DMS153 (cell line): ENCODE measurements at regions not wholly inside any gene's neighbourhood (a gene's known extent, or its start where the extent isn't known, plus 50 kb on each side); places are given as distances from the start of the nearest gene placed in this dataset.

Experiments used
- DNase-seq: peaks from one replicate; lab custom pipeline; 2025; lab: John Stamatoyannopoulos, UW

GRCh38 chr15:94760348-94760747 lies 529.0 kb downstream of the MCTP2 start:
- no peak for DNase-seq

GRCh38 chr15:94761574-94761973 lies 530.2 kb downstream of the MCTP2 start:
- no peak for DNase-seq

GRCh38 chr15:94769089-94769488 lies 537.7 kb downstream of the MCTP2 start:
- no peak for DNase-seq

DNA sequence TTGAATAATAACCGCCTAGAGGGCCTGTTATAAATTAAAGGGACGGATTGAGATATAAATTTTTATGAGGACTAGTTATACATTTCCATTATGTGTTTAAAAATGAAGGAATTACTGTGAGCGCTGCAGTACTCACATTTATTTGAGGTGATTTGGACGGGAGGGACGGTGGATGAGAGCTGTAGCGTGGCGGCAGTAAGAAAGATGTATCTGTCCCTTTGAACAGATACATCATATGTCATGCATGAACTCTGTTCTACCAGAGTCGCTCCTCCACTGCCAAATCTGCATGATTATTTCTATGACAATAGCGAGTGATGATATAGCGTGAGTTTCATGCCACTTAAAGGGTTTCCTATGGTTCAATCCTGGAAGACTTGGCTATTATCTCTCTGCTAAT lies 538.8 kb downstream of the MCTP2 start:
- no peak for DNase-seq

DNA sequence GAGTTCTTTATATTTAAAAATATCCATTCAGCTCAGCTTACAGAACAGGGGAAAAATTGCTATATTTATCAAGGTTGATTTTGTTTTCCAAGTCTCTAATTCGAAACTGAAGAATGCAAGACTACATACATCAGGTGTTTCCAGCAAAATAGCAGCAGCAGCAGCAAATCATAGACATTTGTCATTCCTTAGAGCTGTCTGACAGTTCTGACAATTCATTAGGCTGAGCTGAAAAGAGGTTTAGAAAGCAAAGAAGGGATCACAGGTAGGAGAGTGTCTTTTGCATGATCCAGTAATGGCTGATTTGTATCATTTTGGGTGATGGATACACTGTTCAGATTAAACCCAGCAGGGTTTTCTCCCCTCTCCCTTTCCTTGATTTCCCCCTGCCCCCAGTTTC lies 545.7 kb downstream of the MCTP2 start:
- DNase-seq, result no peak

DNA sequence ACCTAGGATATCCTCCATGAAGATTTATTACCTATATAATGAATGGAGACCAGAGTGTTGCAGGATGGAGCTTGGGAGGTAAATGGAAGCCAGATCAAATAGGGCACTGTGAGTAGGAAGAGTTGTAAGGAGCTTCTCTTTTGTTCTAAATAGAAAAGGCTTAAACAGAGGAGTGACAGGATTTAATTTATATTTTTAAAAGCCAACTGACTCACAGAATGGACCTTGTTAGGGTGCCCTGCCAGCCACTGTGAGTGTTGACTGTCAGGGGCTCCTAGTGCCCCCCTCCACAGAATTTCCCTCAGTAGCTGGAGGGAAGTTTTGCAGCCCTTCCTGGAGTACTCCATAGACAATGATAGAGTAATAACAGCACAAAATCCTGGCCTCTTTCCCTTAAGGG lies 547.5 kb downstream of the MCTP2 start:
- no peak for DNase-seq

DNA sequence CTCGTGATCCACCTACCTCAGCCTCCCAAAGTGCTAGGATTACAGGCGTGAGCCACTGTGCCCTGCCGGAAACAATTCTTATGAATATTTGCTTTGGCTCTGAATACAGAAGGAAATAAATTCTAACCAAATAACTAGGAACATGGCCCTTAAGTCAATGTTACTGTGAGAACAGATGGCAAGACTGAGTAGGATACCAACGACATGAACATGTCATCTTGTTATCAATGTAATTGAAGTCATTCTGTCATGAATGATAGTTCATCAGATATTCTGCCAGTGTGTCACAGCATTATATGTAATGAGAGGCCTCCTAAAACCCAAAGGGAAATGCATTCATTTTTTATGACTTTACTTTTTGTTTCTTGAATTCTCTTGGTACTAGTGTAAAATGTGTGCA lies 548.8 kb downstream of the MCTP2 start:
- DNase-seq, result no peak

DNA sequence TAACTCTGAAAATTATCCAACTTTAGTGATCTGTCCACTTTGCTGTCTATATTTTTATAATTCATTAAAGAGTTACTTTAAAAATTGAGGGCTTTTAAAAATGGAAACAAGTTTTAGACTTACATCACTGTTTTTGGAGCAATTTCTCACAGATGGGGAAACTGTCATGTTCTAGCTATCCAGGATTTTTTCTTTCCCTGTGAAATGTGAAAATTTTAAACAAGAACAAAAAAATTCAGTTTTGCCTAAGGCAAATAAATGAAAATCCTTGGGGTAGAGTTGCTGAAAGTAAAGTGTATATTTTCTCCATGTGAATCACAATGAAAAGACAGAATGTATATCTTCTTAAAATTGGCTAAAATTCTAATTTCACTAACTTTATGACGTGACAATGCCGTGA lies 553.7 kb downstream of the MCTP2 start:
- DNase-seq, result no peak

GRCh38 chr15:94791008-94791407 lies 559.6 kb downstream of the MCTP2 start:
- DNase-seq, result no peak

GRCh38 chr15:94791510-94791909 lies 560.1 kb downstream of the MCTP2 start:
- DNase-seq, result no peak

GRCh38 chr15:94792196-94792595 lies 560.8 kb downstream of the MCTP2 start:
- DNase-seq, result no peak

DNA sequence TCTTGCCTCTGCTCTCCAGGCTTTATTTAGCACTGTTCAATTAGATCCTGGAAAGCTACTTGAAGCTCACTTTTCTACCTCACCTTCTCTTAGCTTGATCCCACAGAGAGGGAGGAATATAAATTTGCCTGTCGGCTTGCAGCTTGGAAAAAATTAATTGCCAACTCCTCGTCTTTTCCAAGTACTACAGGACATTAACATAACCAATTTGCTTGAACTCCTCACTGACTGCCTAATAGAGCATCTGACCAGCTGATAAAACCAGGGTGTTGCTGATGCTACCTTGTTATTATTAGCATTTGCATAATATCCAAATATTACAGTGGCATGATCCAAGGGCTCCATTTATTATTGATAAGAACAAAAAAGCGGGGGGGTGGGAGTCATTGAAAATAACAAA lies 561.8 kb downstream of the MCTP2 start:
- DNase-seq, result no peak

DNA sequence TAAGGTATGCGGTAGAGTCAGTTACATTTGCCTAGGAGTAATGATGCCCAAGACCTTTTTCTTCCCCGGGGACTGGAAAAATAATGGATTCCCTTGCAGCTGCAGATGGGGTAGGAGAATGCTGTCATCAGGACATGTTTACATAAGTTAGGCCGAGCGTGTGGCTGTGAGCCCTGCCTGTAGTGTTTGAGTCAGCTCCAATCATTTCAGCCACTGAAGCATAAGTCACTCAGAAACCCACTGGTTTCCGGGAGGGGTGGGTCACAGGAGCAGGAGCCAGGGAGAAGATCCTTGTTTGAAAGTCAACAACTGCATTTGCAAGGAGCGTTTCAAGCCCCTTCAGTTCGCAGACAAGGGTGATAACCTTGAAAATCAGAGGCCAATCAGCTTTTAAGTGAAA lies 562.3 kb downstream of the MCTP2 start:
- peak; percentile 3 for DNase-seq

DNA sequence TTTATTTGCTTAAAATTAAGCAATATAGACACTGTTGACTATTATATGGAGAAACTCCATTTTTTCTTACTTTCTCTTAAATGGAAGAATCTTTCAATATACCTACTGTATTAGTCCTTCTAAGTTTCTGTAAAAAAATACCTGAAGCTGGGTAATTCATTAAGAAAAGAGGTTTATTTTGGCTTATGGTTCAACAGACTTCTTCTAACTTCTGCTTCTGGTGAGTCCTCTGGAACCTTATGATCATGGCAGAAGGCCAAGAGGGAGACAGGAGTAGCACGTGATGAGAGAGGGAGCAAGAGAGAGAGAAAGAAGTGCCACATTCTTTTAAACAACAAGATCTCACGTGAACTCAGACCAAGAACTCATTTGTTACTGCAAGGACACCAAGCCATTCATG lies 573.3 kb downstream of the MCTP2 start:
- no peak for DNase-seq

DNA sequence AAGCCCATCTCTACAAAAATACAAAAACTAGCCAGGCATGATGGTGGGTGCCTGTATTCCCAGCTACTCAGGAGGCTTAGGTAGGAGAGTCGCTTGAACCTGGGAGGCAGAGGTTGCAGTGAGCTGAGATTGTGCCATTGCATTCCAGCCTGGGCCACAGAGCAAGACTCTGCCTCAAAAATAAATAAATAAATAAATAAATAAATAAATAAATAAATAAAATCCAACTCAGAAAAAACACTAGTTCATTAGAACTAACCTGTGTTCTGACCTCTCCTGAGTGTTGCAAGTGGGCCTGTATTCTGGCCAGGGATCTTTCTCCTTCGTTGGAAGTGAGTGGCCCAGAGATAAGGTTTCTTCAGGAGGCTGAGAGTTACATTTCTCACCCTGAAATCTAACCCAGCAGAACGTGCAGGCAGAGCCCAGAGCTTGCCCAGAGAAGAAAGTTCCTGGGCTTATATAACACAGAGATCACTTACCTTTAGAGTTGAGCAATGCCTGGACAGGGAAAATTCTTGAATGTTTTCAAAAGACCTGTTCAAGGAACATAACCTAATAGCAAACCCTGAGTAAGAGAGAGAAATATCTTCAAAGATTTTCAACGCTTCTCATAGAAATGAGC lies 583.9 kb downstream of the MCTP2 start:
- DNase-seq, result no peak

- no peak for DNase-seq
These were observed 584.6 kb downstream of the MCTP2 start for GRCh38 chr15:94815914-94816313.

DNA sequence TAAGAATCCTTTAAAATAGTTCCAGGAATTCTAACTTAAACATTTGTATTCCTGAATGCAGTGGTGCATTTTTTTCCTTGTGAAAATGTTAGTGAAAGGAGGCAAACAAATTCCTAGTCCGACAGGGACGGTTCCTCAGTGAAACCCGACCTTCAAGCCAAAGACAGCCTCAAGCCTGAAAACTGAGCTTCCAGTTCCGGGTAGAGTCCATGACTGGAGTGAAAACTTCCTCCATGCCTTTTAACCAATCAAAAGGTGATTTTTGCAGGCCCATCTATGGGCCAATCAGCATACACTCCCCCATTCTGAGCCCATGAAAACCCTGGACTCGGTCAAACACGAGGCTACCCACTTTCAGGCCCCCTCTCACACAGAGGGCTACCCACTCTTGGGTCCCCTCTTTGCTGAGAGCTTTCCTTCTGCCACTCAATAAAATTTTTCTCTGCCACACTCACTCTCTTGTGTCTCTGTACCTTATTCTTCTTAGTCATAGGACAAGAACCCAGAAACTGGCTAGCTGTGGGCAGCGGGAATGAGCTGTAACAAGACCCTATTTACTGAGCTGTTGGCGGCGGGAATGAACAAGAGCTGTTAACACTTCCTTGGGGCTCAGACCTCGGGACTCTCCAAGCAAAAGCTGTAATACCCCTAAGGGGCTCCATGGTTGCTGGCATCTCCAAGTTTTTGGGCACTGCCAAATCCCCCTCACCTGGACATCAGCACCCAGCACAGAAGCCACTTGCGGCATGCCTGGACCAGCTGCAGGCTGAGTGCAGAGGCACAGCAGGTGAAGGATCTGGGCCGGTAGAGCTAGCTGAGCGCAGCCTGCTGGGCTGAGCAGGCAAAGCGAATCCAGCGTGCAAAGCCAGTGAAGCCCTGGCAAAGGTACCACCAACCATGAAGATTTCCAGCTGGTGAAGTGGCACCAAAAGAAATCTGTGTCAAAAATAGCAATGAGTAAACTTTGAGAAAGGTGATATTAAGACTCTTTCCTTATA lies 598.8 kb downstream of the MCTP2 start:
- no peak for DNase-seq

DNA sequence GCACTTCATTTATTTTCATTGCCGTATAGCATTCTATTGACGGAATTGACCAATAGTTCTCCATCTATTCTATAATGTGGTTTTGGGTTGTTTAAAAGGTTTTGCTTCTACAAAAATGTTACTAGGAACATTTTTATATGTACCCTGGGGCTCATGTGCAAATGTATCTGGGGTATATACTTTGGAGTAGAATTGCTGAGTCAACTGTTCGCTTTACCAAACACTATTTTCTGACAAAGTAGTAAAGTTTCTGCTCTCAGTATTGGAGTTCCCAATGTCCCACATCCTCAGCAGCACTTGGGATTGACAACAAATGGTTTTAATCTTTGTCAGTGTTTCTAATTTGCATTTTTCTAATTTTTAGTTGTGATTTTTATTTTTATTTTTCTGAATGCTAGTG lies 602.6 kb downstream of the MCTP2 start:
- no peak for DNase-seq

DNA sequence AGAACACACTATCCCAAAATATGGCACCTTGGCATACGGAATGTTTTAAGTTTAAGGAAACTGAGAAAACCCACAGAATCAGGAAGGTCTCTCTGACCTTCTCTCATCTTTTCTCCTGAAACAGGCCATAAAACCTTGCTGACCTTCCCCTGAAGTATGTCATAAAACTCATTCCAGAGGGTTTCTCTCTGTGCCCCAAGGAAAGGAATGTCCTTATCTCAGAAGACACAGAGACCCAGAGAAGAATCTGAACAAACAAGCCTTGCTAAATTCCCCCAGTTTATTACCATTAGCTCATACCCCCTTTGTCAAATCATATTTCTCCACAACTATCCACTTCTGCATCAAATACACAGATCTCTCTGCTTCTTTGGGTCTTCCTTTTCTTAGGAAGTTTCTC lies 603.1 kb downstream of the MCTP2 start:
- no peak for DNase-seq

DNA sequence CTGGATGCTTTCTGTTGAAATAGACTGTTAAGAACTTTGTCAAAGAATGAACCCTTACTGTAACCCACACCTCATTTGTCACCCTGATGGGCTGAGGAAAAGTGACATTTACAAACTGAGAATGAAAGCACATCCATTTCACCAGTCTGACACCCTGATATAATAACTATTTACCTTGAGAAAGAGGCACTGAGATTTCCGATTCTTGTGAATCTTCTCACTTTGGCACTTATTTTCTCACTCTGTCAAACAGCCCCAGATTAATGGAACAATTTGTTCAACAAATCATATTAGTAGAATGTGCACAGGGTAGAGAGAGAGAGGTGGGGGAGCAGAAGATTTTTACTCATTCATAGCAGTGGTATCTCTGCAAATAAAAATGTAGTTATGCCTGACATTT lies 606.9 kb downstream of the MCTP2 start:
- DNase-seq, result no peak

GRCh38 chr15:94840794-94841783 lies 609.7 kb downstream of the MCTP2 start:
- DNase-seq, result no peak

- DNase-seq, result no peak
These were observed 611.7 kb downstream of the MCTP2 start for GRCh38 chr15:94843060-94843459.
